HG02973 (cell line): ENCODE measurements at regions not wholly inside any gene's neighbourhood (a gene's known extent, or its start where the extent isn't known, plus 50 kb on each side); places are given as distances from the start of the nearest gene placed in this dataset.

Experiments
- ATAC-seq: cut with Tn5 transposase; IDR thresholded peaks from one replicate; pipeline ENCODE4 v1.9.1; 2021; ENCODE audit warnings: moderate library complexity; ENCODE audit not compliant: unreplicated experiment

DNA sequence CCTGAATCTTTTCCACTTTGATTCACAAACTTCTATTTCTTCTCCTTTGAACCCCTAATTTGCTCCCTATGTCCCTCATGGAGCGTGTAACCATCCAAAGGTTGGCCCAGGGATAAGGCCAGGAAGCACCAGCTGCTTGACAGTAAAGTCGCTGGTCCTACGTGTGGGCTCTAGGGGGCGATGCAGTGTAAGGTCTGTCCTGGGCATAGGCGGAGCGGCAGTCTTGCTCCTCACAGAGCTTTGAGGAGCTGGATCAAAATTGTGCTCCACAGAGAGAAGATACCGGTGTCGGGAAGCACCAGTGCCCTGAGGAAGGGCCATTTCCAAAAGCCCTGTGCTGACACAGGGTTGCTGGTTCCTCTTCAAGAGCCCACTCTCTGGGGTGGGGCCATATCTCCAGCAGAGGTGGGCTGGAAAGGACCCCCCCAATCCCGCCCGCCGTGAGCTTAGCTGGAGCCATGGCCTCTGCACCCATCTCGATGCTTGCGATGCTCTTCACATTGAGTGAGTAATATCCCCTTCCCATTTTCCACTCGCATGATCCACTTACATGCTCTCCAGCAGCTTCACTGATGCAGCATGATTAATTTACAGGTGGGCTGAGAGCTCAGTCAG, 49.9 kb upstream of the OR4E1 start:
- no peak for ATAC-seq
